ENCODE measurements at regions not wholly inside any gene's neighbourhood (a gene's known extent, or its start where the extent isn't known, plus 50 kb on each side); places are given as distances from the start of the nearest gene placed in this dataset.

- intact Hi-C loops (cut with DNase I): no loop called here
- DNase-seq (no peak), ATAC-seq (no peak)
Observed at GRCh38 chr1:81702079-81702715, 98.5 kb upstream of the ADGRL2 start.

GRCh38 chr1:81700728-81701470, 99.8 kb upstream of the ADGRL2 start:
- ATAC-seq: no peak
- intact Hi-C loops (cut with DNase I): no loop called here

DNA sequence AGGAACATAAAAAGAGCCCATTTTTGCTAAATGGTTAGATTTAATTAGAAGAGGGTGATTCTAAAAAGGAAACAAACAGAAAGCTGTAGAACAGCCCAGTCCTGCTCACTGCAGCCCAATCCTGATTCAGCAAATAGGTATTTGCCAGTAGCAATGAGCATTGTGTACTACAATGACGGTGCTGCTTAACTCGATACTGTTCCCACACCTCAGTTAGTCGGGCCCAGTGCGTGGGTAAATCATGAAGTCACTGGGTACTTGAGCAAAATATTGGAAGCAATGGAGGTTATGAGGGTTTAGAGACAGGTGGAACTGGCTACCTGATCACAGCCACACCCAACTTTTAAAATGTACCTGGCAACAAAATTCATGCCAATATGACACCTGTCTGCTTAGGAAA, 101.5 kb upstream of the ADGRL2 start:
- no peak for ATAC-seq
- intact Hi-C loops (cut with DNase I): no loop called here
- DNase-seq: no peak

More at GRCh38 chr1:81700728-81701470, 99.8 kb upstream of the ADGRL2 start:
- DNase-seq: no peak

- intact Hi-C loops (cut with DNase I): no loop called here
- no peak for DNase-seq
- ATAC-seq: peak in 1 of 2 donors; percentile 76
Observed at GRCh38 chr1:81695741-81696140, 105.0 kb upstream of the ADGRL2 start.

DNA sequence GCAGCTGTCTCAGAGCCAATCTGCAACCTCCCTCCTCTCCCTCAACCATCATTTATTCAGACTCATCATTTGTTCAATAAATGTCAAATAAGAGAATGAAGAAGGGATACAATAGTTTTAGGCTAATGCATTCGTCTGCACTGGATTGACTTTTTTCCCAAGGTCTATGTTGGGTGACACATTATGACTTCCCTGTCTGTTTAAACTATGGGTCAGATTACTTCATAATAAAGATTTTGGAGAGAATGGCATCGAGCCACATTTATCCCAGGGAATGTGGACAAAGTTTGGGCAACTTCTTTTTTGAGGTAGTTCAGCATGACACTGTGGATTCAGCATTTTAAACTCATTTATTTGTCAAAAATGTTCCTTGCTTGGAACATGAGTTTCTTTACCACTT, 107.4 kb upstream of the ADGRL2 start:
- DNase-seq (no peak), ATAC-seq (no peak)
- intact Hi-C loops (cut with DNase I): no loop called here

GRCh38 chr1:81690676-81691453, 109.9 kb upstream of the ADGRL2 start:
- no peak for ATAC-seq
- DNase-seq: no peak
- intact Hi-C loops (cut with DNase I): no loop called here

- DNase-seq: no peak
- peak; percentile 85 to 88 for ATAC-seq
- intact Hi-C loops (cut with DNase I): no loop called here
Observed at GRCh38 chr1:81689531-81689941, 111.2 kb upstream of the ADGRL2 start.

GRCh38 chr1:81682490-81682889, 118.2 kb upstream of the ADGRL2 start:
- intact Hi-C loops (cut with DNase I): no loop called here
- DNase-seq (no peak), ATAC-seq (no peak)

DNA sequence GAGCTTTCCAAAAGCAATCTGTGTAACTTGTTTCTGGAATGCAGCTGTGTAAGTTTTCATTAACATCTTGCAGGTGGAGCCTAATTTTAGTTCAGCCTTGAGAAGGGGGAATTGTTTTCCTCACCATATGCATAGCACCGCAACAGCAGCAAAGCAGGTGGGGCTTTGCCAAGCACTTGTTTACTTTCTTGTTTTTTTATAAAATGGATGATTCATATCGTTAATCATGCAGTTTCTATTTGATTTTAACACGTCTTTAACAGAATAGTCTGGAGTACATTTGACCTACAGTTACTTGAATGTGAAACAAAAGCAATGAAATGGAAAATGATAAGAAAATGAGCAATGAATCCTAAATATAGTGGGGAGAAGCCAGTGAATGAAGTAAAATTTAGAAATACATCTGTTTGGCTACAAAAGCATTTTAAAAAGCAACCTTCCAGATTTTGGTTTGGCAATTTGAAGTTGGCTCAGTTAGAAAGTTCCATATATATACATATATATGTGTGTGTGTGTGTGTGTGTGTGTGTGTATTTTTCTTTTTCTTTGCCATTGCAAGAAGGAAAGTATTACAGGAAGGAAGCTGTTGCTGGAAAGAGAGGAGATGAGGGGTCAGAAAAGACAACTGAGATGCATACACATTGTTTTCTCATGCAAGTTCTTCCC, 119.0 kb upstream of the ADGRL2 start:
- ATAC-seq: peak in 1 of 2 donors; percentile 17
- intact Hi-C loops (cut with DNase I): no loop called here
- no peak for DNase-seq

DNA sequence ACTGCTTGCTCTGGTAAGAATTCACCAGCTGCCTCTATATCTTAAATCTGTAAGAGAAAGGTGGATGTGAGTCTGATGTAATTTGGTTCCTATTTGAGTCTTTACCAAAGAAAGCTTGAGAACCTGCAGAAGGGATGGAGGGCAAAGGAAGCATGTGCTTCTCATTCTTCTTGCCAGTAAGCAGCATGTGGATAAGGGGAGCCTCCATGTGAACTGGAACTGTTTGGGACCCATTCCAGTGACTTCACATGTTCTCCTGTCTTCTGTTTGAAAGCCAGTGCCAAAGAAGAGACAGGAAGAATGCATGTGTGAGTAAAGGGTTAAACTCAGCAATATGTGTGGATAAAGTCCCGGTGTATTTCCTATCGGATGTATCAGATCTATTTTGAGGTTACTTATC, 119.6 kb upstream of the ADGRL2 start:
- intact Hi-C loops (cut with DNase I): no loop called here
- peak in 1 of 2 donors; percentile 53 for ATAC-seq
- no peak for DNase-seq

DNA sequence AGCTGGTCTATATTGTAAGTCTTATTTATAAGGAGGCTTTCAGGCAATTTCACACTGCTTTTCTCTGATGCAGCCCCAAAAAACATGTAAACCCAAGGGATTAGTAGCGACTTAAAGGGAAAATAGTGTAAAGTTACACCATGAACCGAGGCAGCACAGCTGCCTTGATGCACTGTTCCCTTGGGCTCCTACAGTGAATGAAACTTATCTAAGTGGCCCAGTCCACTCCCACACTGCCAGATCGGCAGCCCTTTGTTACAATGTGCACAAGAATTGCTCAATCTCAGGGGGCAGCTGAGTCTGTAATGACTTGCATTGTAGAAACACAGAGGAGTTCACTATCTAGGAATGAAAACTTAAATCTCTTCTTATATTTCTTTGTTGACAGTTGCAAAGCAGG, 120.8 kb upstream of the ADGRL2 start:
- ATAC-seq: peak; percentile 81 to 84
- intact Hi-C loops (cut with DNase I): no loop called here
- peak; percentile 27 for DNase-seq

- intact Hi-C loops (cut with DNase I): no loop called here
- ATAC-seq (no peak), DNase-seq (no peak)
Observed at GRCh38 chr1:81678779-81679178, 122.0 kb upstream of the ADGRL2 start.

DNA sequence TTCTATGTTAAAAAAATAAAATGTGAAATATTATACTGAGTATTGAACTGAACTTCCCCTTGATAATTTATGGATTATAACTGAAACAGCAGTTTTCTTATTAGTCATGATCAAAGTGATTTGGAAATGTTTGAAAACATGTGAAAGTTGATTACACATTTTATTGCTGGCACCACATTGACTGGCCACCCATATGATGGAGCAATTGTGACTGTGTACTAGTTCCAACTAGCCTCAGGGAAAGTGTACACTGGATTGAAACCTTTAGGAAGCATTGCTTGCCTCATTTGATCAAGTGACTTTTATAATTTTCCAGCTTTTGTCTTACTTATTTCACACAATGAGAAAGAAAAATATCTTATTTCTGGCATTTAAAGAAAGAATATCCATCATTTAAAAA, 128.0 kb upstream of the ADGRL2 start:
- ATAC-seq (no peak), DNase-seq (no peak)
- intact Hi-C loops (cut with DNase I): no loop called here

- DNase-seq: no peak
- intact Hi-C loops (cut with DNase I): no loop called here
- ATAC-seq: peak; percentile 67 to 82
Observed at GRCh38 chr1:81671038-81671437, 129.7 kb upstream of the ADGRL2 start.

DNA sequence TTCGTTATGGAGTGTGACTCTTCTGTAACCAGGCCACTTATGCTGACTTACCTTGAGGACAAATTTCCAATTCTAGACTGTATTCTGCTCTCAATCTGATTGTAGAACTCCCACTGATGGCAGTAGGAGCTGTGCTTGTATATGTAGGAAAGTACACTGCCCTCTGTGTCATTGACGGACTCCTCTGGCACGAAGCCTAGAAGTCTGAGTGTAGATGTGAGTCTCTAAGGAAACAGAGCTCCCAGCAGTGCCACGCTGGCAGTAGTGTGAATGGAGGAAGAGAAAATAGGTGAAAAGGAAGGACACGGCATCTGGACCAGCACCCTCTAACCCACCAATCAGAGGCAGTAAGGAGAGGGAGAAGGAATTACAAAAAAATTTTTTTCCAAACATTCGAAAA, 130.4 kb upstream of the ADGRL2 start:
- ATAC-seq (peak; percentile 95 to 97), DNase-seq (peak; percentile 82)
- intact Hi-C loops (cut with DNase I): no loop called here

DNA sequence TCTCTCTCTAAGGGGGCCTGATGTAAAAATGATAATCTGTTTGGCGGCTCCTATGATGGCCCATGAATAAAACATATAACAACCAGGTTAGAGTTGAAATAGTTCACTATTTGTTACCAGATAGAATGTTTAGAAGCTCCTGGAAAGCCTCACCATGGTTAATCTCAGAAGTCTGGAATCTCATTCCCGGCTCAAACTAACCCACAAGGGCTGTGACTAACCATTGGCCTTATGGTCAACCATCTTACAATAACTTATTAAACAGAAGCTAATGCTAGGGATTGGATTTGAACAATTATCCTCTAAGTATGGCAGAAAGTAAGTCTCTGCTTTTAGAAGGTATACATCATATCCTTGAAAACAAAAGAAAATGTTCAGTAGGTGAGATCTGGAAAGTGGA, 134.1 kb upstream of the ADGRL2 start:
- intact Hi-C loops (cut with DNase I): no loop called here
- ATAC-seq: no peak
- no peak for DNase-seq

GRCh38 chr1:81664341-81664740, 136.4 kb upstream of the ADGRL2 start:
- intact Hi-C loops (cut with DNase I): no loop called here
- ATAC-seq: no peak

GRCh38 chr1:81662913-81663526, 137.7 kb upstream of the ADGRL2 start:
- intact Hi-C loops (cut with DNase I): no loop called here
- no peak for ATAC-seq
- no peak for DNase-seq

More at GRCh38 chr1:81664341-81664740, 136.4 kb upstream of the ADGRL2 start:
- no peak for DNase-seq

DNA sequence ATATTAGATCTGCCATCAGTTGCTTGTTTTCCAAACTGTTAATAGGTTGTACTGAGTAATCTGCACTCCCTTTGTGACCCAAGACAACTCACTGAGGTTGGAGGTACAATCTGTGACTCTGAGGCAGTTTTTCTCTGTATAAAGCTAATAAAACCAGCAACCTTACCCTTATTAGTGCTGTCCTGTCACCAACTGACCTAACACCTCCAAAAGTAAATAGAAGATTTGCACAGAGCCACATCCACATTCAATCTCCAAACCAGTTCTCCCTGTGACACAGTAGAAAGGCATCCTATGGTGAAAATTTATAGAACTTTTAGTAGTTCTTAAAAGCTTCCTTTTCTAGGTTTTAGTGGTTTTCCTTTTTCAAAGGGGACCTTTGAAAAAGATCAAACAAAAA, 140.4 kb upstream of the ADGRL2 start:
- no peak for ATAC-seq
- no peak for DNase-seq
- intact Hi-C loops (cut with DNase I): no loop called here

Data from left cardiac atrium (tissue), 4 donors.